A673 (cell line): ENCODE measurements at regions not wholly inside any gene's neighbourhood (a gene's known extent, or its start where the extent isn't known, plus 50 kb on each side); places are given as distances from the start of the nearest gene placed in this dataset.

ENCODE experiments used
- CTCF ChIP-seq: fragments of 300-800, 200-600 bp; sonication (generic); conservative IDR thresholded peaks from 2 replicates; pipeline ENCODE4 v1.5.1; 2017; ENCODE audit warnings: low read depth, mild to moderate bottlenecking, antibody characterized with exemption, low read length, moderate library complexity, mixed read lengths
- EZH2 ChIP-seq: fragments of 200-600 bp; sonication (generic); IDR thresholded peaks from 2 replicates; pipeline ENCODE4 v1.6.1; 2017; ENCODE audit warnings: borderline replicate concordance, low read depth, mild to moderate bottlenecking, mixed read lengths, antibody characterized with exemption, low read length; ENCODE audit not compliant: poor library complexity, severe bottlenecking

DNA sequence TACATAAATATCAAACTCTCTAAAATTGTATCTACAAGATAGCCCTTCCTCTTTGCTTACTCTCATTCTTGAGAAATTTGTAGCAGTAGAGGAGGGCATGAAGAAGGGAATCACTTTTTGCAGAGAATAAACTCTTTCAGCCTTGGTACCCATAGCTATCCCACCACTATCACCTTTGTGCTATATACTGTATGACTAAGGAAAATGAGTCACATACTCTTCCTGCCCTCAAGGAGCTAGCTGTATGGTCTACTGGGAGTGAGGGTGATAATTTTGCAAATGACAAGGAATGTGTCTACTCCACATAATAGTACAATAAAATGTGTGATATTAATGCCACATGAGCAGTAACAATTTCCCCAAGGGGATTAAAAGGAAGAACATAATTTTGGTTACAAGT is 184.6 kb upstream of the WSB1 start:
- no peak for TF ChIP-seq CTCF
- TF ChIP-seq EZH2, result no peak
